SK-N-SH (cell line): ENCODE measurements at regions not wholly inside any gene's neighbourhood (a gene's known extent, or its start where the extent isn't known, plus 50 kb on each side); places are given as distances from the start of the nearest gene placed in this dataset.

Source experiments
- CTCF ChIA-PET: fragments of 300-600, 350-600 bp; formaldehyde crosslinking; extraction: SDS; loops from one replicate; lab custom pipeline; 2021; lab: Yijun Ruan, JAX
- POLR2A ChIA-PET: fragments of 350-600 bp; sonication (Branson Sonifier 250); formaldehyde crosslinking; extraction: SDS; loops from one replicate; lab custom pipeline; 2020; ENCODE audit warnings: antibody characterized with exemption, inconsistent platforms; lab: Yijun Ruan, JAX
- DNase-seq: peaks from one replicate; pipeline ENCODE4 v3.0.0; 2012
- H2AFZ ChIP-seq: fragments of 200-600 bp; sonication (generic); 2 replicates; pipeline ENCODE4 v1.8.1; 2016; ENCODE audit warnings: antibody characterized with exemption, mild to moderate bottlenecking, low read depth
- H3F3A ChIP-seq: fragments of 200-600 bp; sonication (generic); replicated peaks from 2 replicates; pipeline ENCODE3; 2016; ENCODE audit warnings: antibody characterized with exemption, mild to moderate bottlenecking; ENCODE audit not compliant: insufficient read depth
- H3K27ac ChIP-seq, 2 experiments: fragments of 200-500 bp in 1 of 2; fragments of 200-600 bp in 1 of 2; sonication (Bioruptor generic) in 1 of 2; sonication (generic), shearing (Covaris generic) in 1 of 2; 2 replicates each; pipeline versions ENCODE4 v1.5.1 to v1.6.1; 2014 to 2016; ENCODE audit warnings: low read depth in 2 of 2, inconsistent platforms in 1 of 2, low read length in 1 of 2, mild to moderate bottlenecking in 1 of 2, mixed read lengths in 1 of 2
- H3K27me3 ChIP-seq: fragments of 200-600 bp; sonication (generic), shearing (Covaris generic); 2 replicates; pipeline ENCODE4 v1.6.1; 2016; ENCODE audit warnings: mixed run types; ENCODE audit not compliant: insufficient read depth
- H3K36me3 ChIP-seq, 2 experiments: fragments of 200-500 bp in 1 of 2; fragments of 200-600 bp in 1 of 2; sonication (Bioruptor generic) in 1 of 2; sonication (generic) in 1 of 2; replicated peaks in 1 of 2; 2 replicates each; pipeline versions ENCODE3 to v1.5.1; 2014 to 2016; ENCODE audit warnings: low read length in 1 of 2, mild to moderate bottlenecking in 1 of 2; ENCODE audit not compliant: insufficient read depth in 2 of 2, control insufficient read depth in 1 of 2
- H3K4me1 ChIP-seq, 2 experiments: fragments of 200-500 bp in 1 of 2; fragments of 200-600 bp in 1 of 2; sonication (Bioruptor generic) in 1 of 2; sonication (generic), shearing (Covaris generic) in 1 of 2; 2 replicates each; pipeline versions ENCODE4 v1.5.1 to v1.6.1; 2014 to 2016; ENCODE audit warnings: low read depth in 1 of 2, low read length in 1 of 2, mixed run types in 1 of 2; ENCODE audit not compliant: insufficient read depth in 2 of 2, control insufficient read depth in 1 of 2
- H3K4me2 ChIP-seq: fragments of 200-600 bp; sonication (generic), shearing (Covaris generic); 2 replicates; pipeline ENCODE4 v1.6.1; 2017; ENCODE audit warnings: mixed run types
- H3K4me3 ChIP-seq, 2 experiments: fragments of 200-500 bp in 1 of 2; fragments of 200-600 bp in 1 of 2; sonication (Bioruptor generic) in 1 of 2; sonication (generic), shearing (Covaris generic) in 1 of 2; 2 replicates each; pipeline versions ENCODE4 v1.5.1 to v1.8.1; 2014 to 2016; ENCODE audit warnings: low read depth in 2 of 2, inconsistent platforms in 1 of 2, low read length in 1 of 2, mild to moderate bottlenecking in 1 of 2, mixed read lengths in 1 of 2, moderate library complexity in 1 of 2
- H3K79me2 ChIP-seq: fragments of 200-600 bp; sonication (generic); 2 replicates; pipeline ENCODE4 v1.8.1; 2017; ENCODE audit warnings: mild to moderate bottlenecking; ENCODE audit not compliant: insufficient read depth
- H3K9ac ChIP-seq: fragments of 200-600 bp; sonication (generic); 2 replicates; pipeline ENCODE4 v1.6.1; 2017; ENCODE audit warnings: mixed run types
- H3K9me2 ChIP-seq: fragments of 200-600 bp; sonication (generic); 2 replicates; pipeline ENCODE4 v1.6.1; 2017; ENCODE audit warnings: mixed run types
- H3K9me3 ChIP-seq: fragments of 200-600 bp; sonication (generic); 2 replicates; pipeline ENCODE4 v1.6.1; 2017; ENCODE audit warnings: mixed run types, mild to moderate bottlenecking, moderate library complexity
- H4K20me1 ChIP-seq: fragments of 200-600 bp; sonication (generic); 2 replicates; pipeline ENCODE4 v1.6.1; 2017; ENCODE audit warnings: mild to moderate bottlenecking, mixed run types; ENCODE audit not compliant: insufficient read depth
- CHD2 ChIP-seq: fragments of 150-350 bp; IDR thresholded peaks from 2 replicates; pipeline ENCODE4 v1.6.1; 2018; ENCODE audit warnings: low read length; ENCODE audit not compliant: partially characterized antibody
- ELF1 ChIP-seq: IDR thresholded peaks from 2 replicates; pipeline ENCODE4 v1.4.0; 2012
- FOSL2 ChIP-seq: IDR thresholded peaks from 2 replicates; pipeline ENCODE4 v1.4.0; 2012; ENCODE audit warnings: low read depth, mild to moderate bottlenecking, moderate library complexity, borderline replicate concordance
- FOXM1 ChIP-seq: IDR thresholded peaks from 2 replicates; pipeline ENCODE4 v1.4.0; 2012; ENCODE audit warnings: low read depth, mild to moderate bottlenecking
- GABPA ChIP-seq: IDR thresholded peaks from 2 replicates; pipeline ENCODE4 v1.4.0; 2012; ENCODE audit warnings: low read depth, mild to moderate bottlenecking
- GATA2 ChIP-seq: sonication (generic); formaldehyde crosslinking; IDR thresholded peaks from 2 replicates; pipeline ENCODE4 v1.5.0; 2020; ENCODE audit warnings: mild to moderate bottlenecking, missing genetic modification reagents
- JUND ChIP-seq: IDR thresholded peaks from 2 replicates; pipeline ENCODE4 v1.4.0; 2012
- MEF2A ChIP-seq: IDR thresholded peaks from 2 replicates; pipeline ENCODE4 v1.4.0; 2012; ENCODE audit warnings: low read depth, borderline replicate concordance
- MXI1 ChIP-seq: IDR thresholded peaks from 2 replicates; pipeline ENCODE4 v1.6.1; 2012; ENCODE audit warnings: mild to moderate bottlenecking, low read depth, low read length, improper control_type of control experiment
- NFIC ChIP-seq: IDR thresholded peaks from 2 replicates; pipeline ENCODE4 v1.4.0; 2012; ENCODE audit warnings: borderline replicate concordance
- POLR2AphosphoS5 ChIP-seq: IDR thresholded peaks from 2 replicates; pipeline ENCODE4 v1.6.1; 2012; ENCODE audit warnings: low read depth, low read length
- RAD21 ChIP-seq: IDR thresholded peaks from 2 replicates; pipeline ENCODE4 v1.6.1; 2012; ENCODE audit warnings: mild to moderate bottlenecking, low read length
- RCOR1 ChIP-seq: fragments of 150-350 bp; IDR thresholded peaks from 2 replicates; pipeline ENCODE4 v1.6.1; 2017; ENCODE audit warnings: antibody characterized with exemption, low read length
- RXRA ChIP-seq: IDR thresholded peaks from 2 replicates; pipeline ENCODE4 v1.4.0; 2012; ENCODE audit warnings: low read depth, mild to moderate bottlenecking, borderline replicate concordance
- SIN3A ChIP-seq: IDR thresholded peaks from 2 replicates; pipeline ENCODE4 v1.6.1; 2012; ENCODE audit warnings: low read depth, mild to moderate bottlenecking, low read length, moderate library complexity, borderline replicate concordance
- SMC3 ChIP-seq: IDR thresholded peaks from 2 replicates; pipeline ENCODE4 v1.6.1; 2012; ENCODE audit warnings: low read depth, low read length, improper control_type of control experiment
- TAF1 ChIP-seq: IDR thresholded peaks from 2 replicates; pipeline ENCODE4 v1.6.1; 2012; ENCODE audit warnings: low read depth, mild to moderate bottlenecking, low read length, moderate library complexity, borderline replicate concordance
- TEAD4 ChIP-seq: IDR thresholded peaks from 2 replicates; pipeline ENCODE4 v1.4.0; 2012; ENCODE audit warnings: mild to moderate bottlenecking, borderline replicate concordance; ENCODE audit not compliant: insufficient read depth
- WGBS: methylation state at CpG from one replicate; pipeline ENCODE4 v1.1.6; 2017; ENCODE audit warnings: low lambda C conversion rate; 5-methylcytosine and 5-hydroxymethylcytosine counted together
- TF ChIP-seq, protein P1 (sequence below): fragments of 200-600 bp; sonication (generic); IDR thresholded peaks from 2 replicates; pipeline ENCODE4 v1.6.1; 2017; ENCODE audit warnings: antibody characterized with exemption, mild to moderate bottlenecking, moderate library complexity
- TF ChIP-seq, protein P2 (sequence below): IDR thresholded peaks from 2 replicates; pipeline ENCODE4 v1.4.0; 2012; ENCODE audit warnings: low read depth, borderline replicate concordance
- TF ChIP-seq, protein P3 (sequence below): IDR thresholded peaks from 2 replicates; pipeline ENCODE4 v1.4.0; 2012; ENCODE audit warnings: low read depth, borderline replicate concordance

DNA sequence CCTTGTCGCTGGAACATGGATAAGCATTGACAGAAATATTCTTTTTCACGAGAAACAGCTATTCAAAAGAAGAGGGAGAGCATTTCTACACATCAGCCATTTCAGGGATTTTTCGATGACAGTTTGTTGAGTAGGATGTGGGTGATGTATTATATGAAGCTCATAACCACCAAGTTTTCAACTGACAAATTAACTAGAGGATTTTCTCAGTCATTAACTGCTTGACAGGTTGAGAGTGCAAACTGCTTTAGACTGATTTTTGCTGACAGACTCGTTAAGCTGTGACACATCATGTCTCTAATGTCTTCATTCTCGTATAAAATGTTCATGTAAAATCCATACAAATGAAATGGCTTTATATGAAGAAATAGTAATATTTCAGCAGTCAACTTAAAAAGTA lies 354.2 kb upstream of the KCNN2 start:
- ChIA-PET POLR2A (no interaction called here), CTCF (interaction anchor here (0.9 kb wide), 1 partner anchor 32 kb away, joined by 3 read pairs; no protein-coding TSS in a partner anchor)
- Histone ChIP-seq H3K4me2 (no peak overlapping the region), H2AFZ (no peak overlapping the region), H3K9me2 (no peaks in the 10 kb centered on the region), H3K79me2 (no peaks in the 10 kb centered on the region), H3K4me1 (no peaks in the 10 kb centered on the region), H3K9ac (no peak overlapping the region), H3K27ac (no peak overlapping the region), H3K27me3 (no peaks in the 10 kb centered on the region), H3K4me3 (no peak overlapping the region), H3F3A (no peaks in the 10 kb centered on the region), H3K36me3 (no peaks in the 10 kb centered on the region), H3K9me3 (no peaks in the 10 kb centered on the region), H4K20me1 (no peaks in the 10 kb centered on the region)
- TF ChIP-seq CHD2 (no peak), TEAD4 (no peak), GATA2 (CRISPR knock-in tag) (no peak), NFIC (no peak), RXRA (no peak), SMC3 (no peak), MEF2A (no peak), ELF1 (no peak), JUND (no peak), TAF1 (no peak)
- 6% methylated on average over 5 of the region's 5 CpGs for WGBS
- no peak for DNase-seq

DNA sequence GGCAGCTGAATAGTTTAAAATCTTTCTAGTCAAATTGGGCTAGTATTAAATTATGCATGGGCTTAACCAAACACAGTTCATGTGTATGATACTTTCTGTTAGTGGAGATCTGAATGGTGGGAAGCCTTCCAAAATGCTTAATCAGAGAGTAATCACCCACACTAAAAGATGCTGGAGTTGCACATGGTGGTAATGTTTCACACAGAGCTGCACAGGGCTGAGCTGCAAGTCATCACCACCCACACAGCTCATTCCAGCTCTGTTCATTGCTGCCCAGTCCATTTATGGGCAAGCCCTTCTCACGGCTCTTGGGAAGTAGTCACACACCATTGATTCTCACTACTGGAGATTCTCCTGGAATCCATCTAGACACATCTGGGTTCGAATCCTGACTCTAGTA lies 351.5 kb upstream of the KCNN2 start:
- no peaks in the 10 kb centered on the region for H3K36me3 ChIP-seq
- DNase-seq: no peak

More for the DNA sequence above, 351.5 kb upstream of the KCNN2 start:
- Histone ChIP-seq H3K4me2 (no peak overlapping the region), H3K27me3 (no peaks in the 10 kb centered on the region), H3K9ac (no peak overlapping the region), H4K20me1 (no peaks in the 10 kb centered on the region), H3K9me3 (no peaks in the 10 kb centered on the region), H3K9me2 (no peaks in the 10 kb centered on the region), H3K27ac (no peak overlapping the region), H3K79me2 (no peaks in the 10 kb centered on the region), H2AFZ (no peak overlapping the region), H3K4me3 (no peak overlapping the region), H3F3A (no peaks in the 10 kb centered on the region), H3K4me1 (no peaks in the 10 kb centered on the region)
- ChIA-PET POLR2A (no interaction called here), CTCF (no interaction called here)
- WGBS: 0% methylated on average over 2 of the region's 2 CpGs
- TF ChIP-seq, protein P1, sequence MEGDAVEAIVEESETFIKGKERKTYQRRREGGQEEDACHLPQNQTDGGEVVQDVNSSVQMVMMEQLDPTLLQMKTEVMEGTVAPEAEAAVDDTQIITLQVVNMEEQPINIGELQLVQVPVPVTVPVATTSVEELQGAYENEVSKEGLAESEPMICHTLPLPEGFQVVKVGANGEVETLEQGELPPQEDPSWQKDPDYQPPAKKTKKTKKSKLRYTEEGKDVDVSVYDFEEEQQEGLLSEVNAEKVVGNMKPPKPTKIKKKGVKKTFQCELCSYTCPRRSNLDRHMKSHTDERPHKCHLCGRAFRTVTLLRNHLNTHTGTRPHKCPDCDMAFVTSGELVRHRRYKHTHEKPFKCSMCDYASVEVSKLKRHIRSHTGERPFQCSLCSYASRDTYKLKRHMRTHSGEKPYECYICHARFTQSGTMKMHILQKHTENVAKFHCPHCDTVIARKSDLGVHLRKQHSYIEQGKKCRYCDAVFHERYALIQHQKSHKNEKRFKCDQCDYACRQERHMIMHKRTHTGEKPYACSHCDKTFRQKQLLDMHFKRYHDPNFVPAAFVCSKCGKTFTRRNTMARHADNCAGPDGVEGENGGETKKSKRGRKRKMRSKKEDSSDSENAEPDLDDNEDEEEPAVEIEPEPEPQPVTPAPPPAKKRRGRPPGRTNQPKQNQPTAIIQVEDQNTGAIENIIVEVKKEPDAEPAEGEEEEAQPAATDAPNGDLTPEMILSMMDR: no peak
- TF ChIP-seq ELF1: no peak
- no peak for TF ChIP-seq JUND
- no peak for TF ChIP-seq SIN3A
- TF ChIP-seq, protein P2, sequence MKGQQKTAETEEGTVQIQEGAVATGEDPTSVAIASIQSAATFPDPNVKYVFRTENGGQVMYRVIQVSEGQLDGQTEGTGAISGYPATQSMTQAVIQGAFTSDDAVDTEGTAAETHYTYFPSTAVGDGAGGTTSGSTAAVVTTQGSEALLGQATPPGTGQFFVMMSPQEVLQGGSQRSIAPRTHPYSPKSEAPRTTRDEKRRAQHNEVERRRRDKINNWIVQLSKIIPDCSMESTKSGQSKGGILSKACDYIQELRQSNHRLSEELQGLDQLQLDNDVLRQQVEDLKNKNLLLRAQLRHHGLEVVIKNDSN: no peak
- no peak for TF ChIP-seq MXI1
- no peak for TF ChIP-seq RCOR1
- TF ChIP-seq CHD2: no peak
- TF ChIP-seq, protein P3, sequence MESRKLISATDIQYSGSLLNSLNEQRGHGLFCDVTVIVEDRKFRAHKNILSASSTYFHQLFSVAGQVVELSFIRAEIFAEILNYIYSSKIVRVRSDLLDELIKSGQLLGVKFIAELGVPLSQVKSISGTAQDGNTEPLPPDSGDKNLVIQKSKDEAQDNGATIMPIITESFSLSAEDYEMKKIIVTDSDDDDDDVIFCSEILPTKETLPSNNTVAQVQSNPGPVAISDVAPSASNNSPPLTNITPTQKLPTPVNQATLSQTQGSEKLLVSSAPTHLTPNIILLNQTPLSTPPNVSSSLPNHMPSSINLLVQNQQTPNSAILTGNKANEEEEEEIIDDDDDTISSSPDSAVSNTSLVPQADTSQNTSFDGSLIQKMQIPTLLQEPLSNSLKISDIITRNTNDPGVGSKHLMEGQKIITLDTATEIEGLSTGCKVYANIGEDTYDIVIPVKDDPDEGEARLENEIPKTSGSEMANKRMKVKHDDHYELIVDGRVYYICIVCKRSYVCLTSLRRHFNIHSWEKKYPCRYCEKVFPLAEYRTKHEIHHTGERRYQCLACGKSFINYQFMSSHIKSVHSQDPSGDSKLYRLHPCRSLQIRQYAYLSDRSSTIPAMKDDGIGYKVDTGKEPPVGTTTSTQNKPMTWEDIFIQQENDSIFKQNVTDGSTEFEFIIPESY: no peak
- TF ChIP-seq POLR2AphosphoS5: no peak
- no peak for TF ChIP-seq FOSL2
- TF ChIP-seq RAD21: no peak
- TF ChIP-seq RXRA: no peak
- no peak for TF ChIP-seq SMC3
- TF ChIP-seq MEF2A: no peak
- no peak for TF ChIP-seq FOXM1
- no peak for TF ChIP-seq GABPA
